ENCODE measurements at regions not wholly inside any gene's neighbourhood (a gene's known extent, or its start where the extent isn't known, plus 50 kb on each side); places are given as distances from the start of the nearest gene placed in this dataset.

GRCh38 chr14:58865514-58866281 is 227.9 kb downstream of the DACT1 start:
- Histone ChIP-seq H3K36me3 (ENCODE audit: control insufficient read depth in 2 of 2, extremely low read depth in 1 of 2, insufficient read depth in 2 of 2, low read length in 2 of 2) (no peaks in the 10 kb centered on the region), H3K9me3 (ENCODE audit: control insufficient read depth, low read depth, low read length) (no peaks in the 10 kb centered on the region), H3K9ac (ENCODE audit: control insufficient read depth, extremely low read depth, insufficient read depth, low read length) (no peak overlapping the region), H3K79me2 (ENCODE audit: control insufficient read depth, insufficient read depth, low read length) (no peaks in the 10 kb centered on the region), H4K20me1 (ENCODE audit: control insufficient read depth, extremely low read depth, insufficient read depth, low read length) (no peaks in the 10 kb centered on the region), H3K27ac (ENCODE audit: control insufficient read depth, insufficient read depth, low read length) (no peak overlapping the region), H3K4me3 (ENCODE audit: control insufficient read depth in 2 of 3, extremely low read depth in 1 of 3, insufficient read depth in 2 of 3, low read depth in 1 of 3, low read length in 3 of 3) (no peak overlapping the region), H3K4me2 (ENCODE audit: control insufficient read depth, extremely low read depth, insufficient read depth, low read depth, low read length) (no peak overlapping the region), H3K27me3 (ENCODE audit: control insufficient read depth, extremely low read depth, insufficient read depth, low read length) (no peaks in the 10 kb centered on the region), H3K9me1 (ENCODE audit: control insufficient read depth, extremely low read depth, insufficient read depth, low read length) (no peaks in the 10 kb centered on the region), H2AFZ (ENCODE audit: control insufficient read depth, low read length) (no peak overlapping the region), H3K4me1 (ENCODE audit: control insufficient read depth, extremely low read depth, insufficient read depth, low read length) (peaks cover 3% of the 10 kb centered on the region)
- FAIRE-seq (no peak), DNase-seq (ENCODE audit: low read depth, low spot score) (no peak)
- TF ChIP-seq, protein P1, sequence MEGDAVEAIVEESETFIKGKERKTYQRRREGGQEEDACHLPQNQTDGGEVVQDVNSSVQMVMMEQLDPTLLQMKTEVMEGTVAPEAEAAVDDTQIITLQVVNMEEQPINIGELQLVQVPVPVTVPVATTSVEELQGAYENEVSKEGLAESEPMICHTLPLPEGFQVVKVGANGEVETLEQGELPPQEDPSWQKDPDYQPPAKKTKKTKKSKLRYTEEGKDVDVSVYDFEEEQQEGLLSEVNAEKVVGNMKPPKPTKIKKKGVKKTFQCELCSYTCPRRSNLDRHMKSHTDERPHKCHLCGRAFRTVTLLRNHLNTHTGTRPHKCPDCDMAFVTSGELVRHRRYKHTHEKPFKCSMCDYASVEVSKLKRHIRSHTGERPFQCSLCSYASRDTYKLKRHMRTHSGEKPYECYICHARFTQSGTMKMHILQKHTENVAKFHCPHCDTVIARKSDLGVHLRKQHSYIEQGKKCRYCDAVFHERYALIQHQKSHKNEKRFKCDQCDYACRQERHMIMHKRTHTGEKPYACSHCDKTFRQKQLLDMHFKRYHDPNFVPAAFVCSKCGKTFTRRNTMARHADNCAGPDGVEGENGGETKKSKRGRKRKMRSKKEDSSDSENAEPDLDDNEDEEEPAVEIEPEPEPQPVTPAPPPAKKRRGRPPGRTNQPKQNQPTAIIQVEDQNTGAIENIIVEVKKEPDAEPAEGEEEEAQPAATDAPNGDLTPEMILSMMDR (optimal IDR thresholded peaks at IDR 0.05 in 1 of 3, IDR thresholded peaks at IDR 0.05 in 1 of 3, conservative IDR thresholded peaks at IDR 0.05 in 1 of 3; ENCODE audit: extremely low read depth in 1 of 3, insufficient read depth in 2 of 3, low read length in 3 of 3): no peak
- no peak for TF ChIP-seq EZH2 (IDR thresholded peaks at IDR 0.05; ENCODE audit: low read length)
- dilution Hi-C loops (cut with MboI; ENCODE audit: extremely low pct_ligation_motif_present, low sequenced_read_pairs): no loop called here

- DNase-seq (ENCODE audit: low read depth, low spot score) (no peak), FAIRE-seq (no peak)
- Histone ChIP-seq H3K9ac (ENCODE audit: control insufficient read depth, extremely low read depth, insufficient read depth, low read length) (no peak overlapping the region), H3K79me2 (ENCODE audit: control insufficient read depth, insufficient read depth, low read length) (no peaks in the 10 kb centered on the region), H3K4me3 (ENCODE audit: control insufficient read depth in 2 of 3, extremely low read depth in 1 of 3, insufficient read depth in 2 of 3, low read depth in 1 of 3, low read length in 3 of 3) (no peak overlapping the region), H3K36me3 (ENCODE audit: control insufficient read depth in 2 of 2, extremely low read depth in 1 of 2, insufficient read depth in 2 of 2, low read length in 2 of 2) (no peaks in the 10 kb centered on the region), H3K9me1 (ENCODE audit: control insufficient read depth, extremely low read depth, insufficient read depth, low read length) (no peaks in the 10 kb centered on the region), H3K4me1 (ENCODE audit: control insufficient read depth, extremely low read depth, insufficient read depth, low read length) (peaks cover 3% of the 10 kb centered on the region), H3K27me3 (ENCODE audit: control insufficient read depth, extremely low read depth, insufficient read depth, low read length) (no peaks in the 10 kb centered on the region), H2AFZ (ENCODE audit: control insufficient read depth, low read length) (no peak overlapping the region), H3K27ac (ENCODE audit: control insufficient read depth, insufficient read depth, low read length) (no peak overlapping the region), H3K4me2 (ENCODE audit: control insufficient read depth, extremely low read depth, insufficient read depth, low read depth, low read length) (no peak overlapping the region), H3K9me3 (ENCODE audit: control insufficient read depth, low read depth, low read length) (no peaks in the 10 kb centered on the region), H4K20me1 (ENCODE audit: control insufficient read depth, extremely low read depth, insufficient read depth, low read length) (no peaks in the 10 kb centered on the region)
- dilution Hi-C loops (cut with MboI; ENCODE audit: extremely low pct_ligation_motif_present, low sequenced_read_pairs): no loop called here
- TF ChIP-seq, protein P1 (optimal IDR thresholded peaks at IDR 0.05 in 1 of 3, IDR thresholded peaks at IDR 0.05 in 1 of 3, conservative IDR thresholded peaks at IDR 0.05 in 1 of 3; ENCODE audit: extremely low read depth in 1 of 3, insufficient read depth in 2 of 3, low read length in 3 of 3): no peak
- no peak for TF ChIP-seq EZH2 (IDR thresholded peaks at IDR 0.05; ENCODE audit: low read length)
Observed at GRCh38 chr14:58866391-58866790, 228.6 kb downstream of the DACT1 start.

Data from keratinocyte (primary cell).